Esophagus muscularis mucosa (tissue), 3 donors: ENCODE measurements at regions not wholly inside any gene's neighbourhood (a gene's known extent, or its start where the extent isn't known, plus 50 kb on each side); places are given as distances from the start of the nearest gene placed in this dataset.

ENCODE experiments used
- CTCF ChIP-seq, 3 experiments: fragments of 200-600 bp in 2 of 3; fragments of 450-650 bp in 1 of 3; sonication (generic) in 2 of 3; IDR thresholded peaks; one replicate each; pipeline ENCODE4 v1.5.1; 2017 to 2019; ENCODE audit warnings: antibody characterized with exemption in 3 of 3, mild to moderate bottlenecking in 2 of 3, moderate library complexity in 1 of 3
- POLR2AphosphoS5 ChIP-seq, 2 donors: sonication (generic); formaldehyde crosslinking; IDR thresholded peaks; one replicate each; pipeline ENCODE4 v1.6.1; 2017; ENCODE audit warnings: antibody characterized with exemption in 2 of 2

- TF ChIP-seq CTCF (IDR thresholded peaks at IDR 0.05) (no peak), POLR2AphosphoS5 (IDR thresholded peaks at IDR 0.05) (no peak)
These were observed 101.0 kb upstream of the TAS2R1 start for GRCh38 chr5:9731159-9731558.
